PC-3 (cell line): ENCODE measurements at regions not wholly inside any gene's neighbourhood (a gene's known extent, or its start where the extent isn't known, plus 50 kb on each side); places are given as distances from the start of the nearest gene placed in this dataset.
A peak's percentile ranks its signal among the peaks of the same experiment; 100 is the strongest.

Experiments used
- ATAC-seq: fragments of 200-7000 bp; cut with Tn5 transposase; 2 replicates; pipeline ENCODE4 v1.9.1; 2020; ENCODE audit warnings: mild to moderate bottlenecking, moderate library complexity
- BruUV-seq: library from RNA; stranded (reverse); fragments of 400-500 nt; replicated peaks from 2 replicates; lab custom pipeline; 2021; lab: Mats Ljungman, UMichigan
- CTCF ChIA-PET: fragments of 300-600 bp; sonication (Branson Sonifier 250); formaldehyde crosslinking; loops from one replicate; lab custom pipeline; 2022; ENCODE audit warnings: antibody characterized with exemption; lab: Charles Lee
- POLR2A ChIA-PET: fragments of 300-600 bp; sonication (Branson Sonifier 250); formaldehyde crosslinking; loops from one replicate; lab custom pipeline; 2022; ENCODE audit warnings: antibody characterized with exemption; ENCODE audit not compliant: unreplicated experiment; lab: Charles Lee
- DNase-seq: peaks from one replicate; pipeline ENCODE4 v3.0.0-alpha.2; 2015
- H2AFZ ChIP-seq: fragments of 300-600 bp; sonication (generic); 2 replicates; pipeline ENCODE4 v1.6.0; 2016; ENCODE audit warnings: antibody characterized with exemption, low read length
- H3F3A ChIP-seq: fragments of 300-600 bp; sonication (generic); one replicate; pipeline ENCODE4 v1.6.0; 2017; ENCODE audit warnings: antibody characterized with exemption, low read length, control low read depth, mild to moderate bottlenecking; ENCODE audit not compliant: unreplicated experiment
- H3K27ac ChIP-seq: fragments of 300-600 bp; sonication (generic); 2 replicates; pipeline ENCODE4 v1.5.1; 2016; ENCODE audit warnings: mild to moderate bottlenecking, low read length
- H3K27me3 ChIP-seq: fragments of 300-600 bp; sonication (generic); 2 replicates; pipeline ENCODE4 v1.6.1; 2016; ENCODE audit warnings: low read length, mixed read lengths
- H3K36me3 ChIP-seq: fragments of 300-600 bp; sonication (generic); 2 replicates; pipeline ENCODE4 v1.6.1; 2016; ENCODE audit warnings: low read depth, mixed run types, low read length, mixed read lengths
- H3K4me1 ChIP-seq: fragments of 300-600 bp; sonication (generic); 2 replicates; pipeline ENCODE4 v1.5.1; 2016; ENCODE audit warnings: low read length; ENCODE audit not compliant: insufficient read depth
- H3K4me2 ChIP-seq: fragments of 300-600 bp; sonication (generic); 2 replicates; pipeline ENCODE4 v1.6.0; 2016; ENCODE audit warnings: low read length
- H3K4me3 ChIP-seq: fragments of 300-600 bp; sonication (generic); 2 replicates; pipeline ENCODE4 v1.5.1; 2016; ENCODE audit warnings: mild to moderate bottlenecking, low read length, mixed read lengths
- H3K79me2 ChIP-seq: fragments of 300-600 bp; sonication (generic); 2 replicates; pipeline ENCODE4 v1.6.1; 2017; ENCODE audit warnings: low read length, mixed read lengths
- H3K9ac ChIP-seq: fragments of 300-600 bp; sonication (generic); 2 replicates; pipeline ENCODE4 v1.6.0; 2016; ENCODE audit warnings: mild to moderate bottlenecking, low read length
- H3K9me2 ChIP-seq: fragments of 300-600 bp; sonication (generic); replicated peaks from 2 replicates; pipeline ENCODE4 v1.6.1; 2016; ENCODE audit warnings: mixed run types, low read length, mixed read lengths
- H3K9me3 ChIP-seq: fragments of 300-600 bp; sonication (generic); 2 replicates; pipeline ENCODE4 v1.6.1; 2016; ENCODE audit warnings: low read length, mixed read lengths
- H4K20me1 ChIP-seq: fragments of 300-600 bp; sonication (generic); 2 replicates; pipeline ENCODE4 v1.6.1; 2016; ENCODE audit warnings: low read length, mixed read lengths
- CTCF ChIP-seq: fragments of 300-600 bp; sonication (generic); conservative IDR thresholded peaks from 2 replicates; pipeline ENCODE4 v1.5.1; 2017; ENCODE audit warnings: antibody characterized with exemption, low read depth, mild to moderate bottlenecking, low read length
- EZH2 ChIP-seq: fragments of 300-600 bp; sonication (generic); IDR thresholded peaks from one replicate; pipeline ENCODE4 v1.6.1; 2017; ENCODE audit warnings: antibody characterized with exemption, mild to moderate bottlenecking, low read length; ENCODE audit not compliant: unreplicated experiment
- EZH2phosphoT487 ChIP-seq: fragments of 300-600 bp; sonication (generic); IDR thresholded peaks from 2 replicates; pipeline ENCODE4 v1.6.1; 2018; ENCODE audit warnings: mild to moderate bottlenecking, antibody characterized with exemption, low read length, borderline replicate concordance
- intact Hi-C: fragments of 100-400 bp; cut with micrococcal nuclease; formaldehyde crosslinking; loops from 2 replicates; pipeline ENCODE4 v1.9.0; 2023

DNA sequence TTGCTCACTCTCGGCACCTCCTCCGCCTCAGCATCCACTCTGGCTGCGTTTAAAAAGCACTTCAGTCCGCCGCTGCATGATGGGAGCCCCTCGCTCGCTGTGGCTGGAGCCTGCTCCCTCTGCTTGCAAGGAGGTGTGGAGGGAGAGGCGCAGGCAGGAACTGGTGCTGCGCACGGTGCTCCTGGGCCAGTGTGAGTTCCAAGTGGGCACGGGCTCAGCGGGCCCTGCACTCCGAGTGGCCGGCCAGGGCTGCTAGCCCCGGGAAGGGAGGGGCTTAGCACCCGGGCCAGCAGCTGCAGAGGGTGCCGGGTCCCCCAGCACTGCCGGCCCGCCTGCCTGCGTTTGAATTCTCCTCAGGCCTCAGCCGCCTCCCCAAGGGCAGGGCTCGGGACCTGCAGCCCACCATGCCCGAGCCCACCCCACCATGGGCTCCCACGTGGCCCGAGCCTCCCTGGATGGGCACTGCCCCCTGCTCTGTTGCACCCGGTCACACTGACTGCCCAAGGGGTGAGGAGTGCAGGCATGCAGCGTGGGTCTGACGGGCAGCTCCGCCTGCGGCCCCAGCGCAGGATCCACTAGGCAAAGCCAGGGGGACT lies 1599.5 kb downstream of the NCAM2 start:
- Histone ChIP-seq H4K20me1 (no peaks in the 10 kb centered on the region), H3K9me3 (0 out of 2 replicates have a peak, but pooled peaks cover 4% of the 10 kb centered on the region), H2AFZ (no peak overlapping the region), H3K4me2 (no peak overlapping the region), H3K4me3 (no peak overlapping the region), H3K4me1 (no peaks in the 10 kb centered on the region), H3F3A (no peaks in the 10 kb centered on the region), H3K9ac (no peak overlapping the region), H3K9me2 (no peaks in the 10 kb centered on the region), H3K27ac (no peak overlapping the region), H3K36me3 (no peaks in the 10 kb centered on the region), H3K27me3 (no peaks in the 10 kb centered on the region), H3K79me2 (no peaks in the 10 kb centered on the region)
- TF ChIP-seq CTCF = no peak
- no peak for TF ChIP-seq EZH2
- no peak for TF ChIP-seq EZH2phosphoT487
- DNase-seq (no peak), ATAC-seq (no peak)
- POLR2A ChIA-PET = no interaction called here
- no TSS peak for BruUV-seq
- intact Hi-C loops = no loop called here
- CTCF ChIA-PET = no interaction called here

- Histone ChIP-seq H3F3A (no peaks in the 10 kb centered on the region), H3K79me2 (no peaks in the 10 kb centered on the region), H2AFZ (no peak overlapping the region), H3K4me3 (no peak overlapping the region), H3K4me2 (no peak overlapping the region), H3K9me2 (no peaks in the 10 kb centered on the region), H3K36me3 (no peaks in the 10 kb centered on the region), H3K9me3 (peaks cover 4% of the 10 kb centered on the region; the same call in 1 of the 2 replicates), H3K9ac (no peak overlapping the region), H3K27ac (no peak overlapping the region), H4K20me1 (no peaks in the 10 kb centered on the region), H3K4me1 (no peaks in the 10 kb centered on the region), H3K27me3 (no peaks in the 10 kb centered on the region)
- ChIA-PET POLR2A (no interaction called here), CTCF (no interaction called here)
- no TSS peak for BruUV-seq
- DNase-seq = no peak
- no peak for TF ChIP-seq EZH2phosphoT487
- TF ChIP-seq EZH2 = no peak
- no peak for TF ChIP-seq CTCF
- ATAC-seq = no peak
- intact Hi-C loops = no loop called here
Measured at GRCh38 chr21:22609802-22610201, 1611.6 kb downstream of the NCAM2 start.

- Histone ChIP-seq H3F3A (no peaks in the 10 kb centered on the region), H3K4me2 (no peak overlapping the region), H3K4me1 (no peaks in the 10 kb centered on the region), H3K4me3 (no peak overlapping the region), H3K27ac (no peak overlapping the region), H2AFZ (no peak overlapping the region), H3K9me3 (no peaks in the 10 kb centered on the region), H3K79me2 (no peaks in the 10 kb centered on the region), H4K20me1 (no peaks in the 10 kb centered on the region), H3K27me3 (no peaks in the 10 kb centered on the region), H3K9ac (no peak overlapping the region), H3K9me2 (no peaks in the 10 kb centered on the region; the same call in 1 of the 2 replicates), H3K36me3 (no peaks in the 10 kb centered on the region)
- CTCF ChIA-PET = no interaction called here
- POLR2A ChIA-PET = no interaction called here
- intact Hi-C loops = no loop called here
- TF ChIP-seq CTCF (no peak), EZH2phosphoT487 (no peak), EZH2 (no peak)
- no TSS peak for BruUV-seq
- DNase-seq = no peak
- peak; percentile 33; the same call in 1 of the 2 replicates for ATAC-seq
Measured at GRCh38 chr21:22627911-22628310, 1629.7 kb downstream of the NCAM2 start.
